Embryonic facial prominence (tissue), 1 donor: ENCODE measurements at regions not wholly inside any gene's neighbourhood (a gene's known extent, or its start where the extent isn't known, plus 50 kb on each side); places are given as distances from the start of the nearest gene placed in this dataset.

Source experiments
- DNase-seq: peaks from one replicate; pipeline ENCODE4 v3.0.0-alpha.2; 2016; ENCODE audit errors: extremely low spot score

GRCh38 chr14:27929797-27930347 lies 836.7 kb upstream of the FOXG1 start:
- DNase-seq: no peak

- no peak for DNase-seq
Measured at GRCh38 chr14:27938392-27938791, 828.2 kb upstream of the FOXG1 start.

- no peak for DNase-seq
Measured at GRCh38 chr14:27945512-27945911, 821.1 kb upstream of the FOXG1 start.

DNA sequence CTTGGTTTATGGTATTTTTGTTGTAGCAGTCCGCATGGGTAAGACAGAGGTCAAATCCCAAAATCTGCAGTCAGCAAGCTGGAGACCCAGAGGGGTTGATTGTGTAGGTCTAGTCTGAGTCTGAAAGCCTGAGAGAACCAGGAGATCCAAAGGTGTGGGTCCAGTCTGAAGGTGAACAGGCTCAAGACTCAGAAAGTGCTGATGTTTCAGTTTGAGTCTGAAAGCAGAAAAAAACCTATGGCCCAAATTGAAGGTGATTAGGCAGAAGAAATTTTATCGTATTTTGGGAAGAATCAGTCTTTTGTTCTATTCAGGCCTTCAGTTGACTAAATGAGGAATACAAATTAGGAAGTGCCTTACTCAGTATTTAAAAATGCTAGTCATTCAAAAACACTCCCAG lies 807.8 kb upstream of the FOXG1 start:
- DNase-seq: no peak

DNA sequence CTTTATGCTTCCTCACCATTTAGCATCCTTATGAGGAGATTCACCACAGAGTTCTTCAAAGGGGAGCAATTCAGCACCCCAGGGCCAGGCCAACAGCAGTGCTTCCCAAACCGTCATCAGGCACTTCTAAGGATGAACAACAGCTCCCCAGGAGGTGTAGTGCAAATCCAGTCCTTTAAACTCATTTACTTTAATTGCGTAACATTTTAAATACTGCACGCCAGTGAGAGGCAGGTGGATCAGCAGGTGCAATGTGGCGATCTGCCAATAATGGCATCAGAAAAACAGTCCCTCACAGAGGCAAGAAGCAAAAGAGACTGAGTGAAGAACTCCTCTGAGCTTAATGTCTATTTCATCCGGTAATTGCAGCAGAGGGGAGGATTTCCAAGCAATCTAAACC lies 770.9 kb upstream of the FOXG1 start:
- DNase-seq: no peak

DNA sequence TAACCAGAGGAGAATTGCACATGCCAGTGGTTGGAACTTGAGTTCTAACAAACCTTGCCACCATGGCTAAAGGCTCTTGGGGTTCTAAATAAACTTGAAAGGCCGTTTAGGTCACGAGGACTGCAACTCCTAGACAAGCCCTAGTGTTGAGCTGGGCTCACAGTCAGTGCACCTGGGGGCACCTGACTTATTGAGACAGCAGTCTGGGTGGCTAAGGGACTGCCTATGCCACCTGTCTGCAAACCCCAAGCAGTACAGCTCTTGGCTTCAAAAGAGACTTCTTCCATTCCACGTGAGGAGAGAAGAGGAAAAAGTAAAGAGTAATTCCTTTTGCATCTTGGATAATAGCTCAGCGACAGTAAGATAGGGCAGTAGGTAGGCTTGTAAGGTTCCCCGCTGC lies 765.6 kb upstream of the FOXG1 start:
- no peak for DNase-seq

GRCh38 chr14:28012629-28013415 lies 753.8 kb upstream of the FOXG1 start:
- no peak for DNase-seq

GRCh38 chr14:28020112-28020511 lies 746.5 kb upstream of the FOXG1 start:
- DNase-seq: no peak

GRCh38 chr14:28023853-28024252 lies 742.7 kb upstream of the FOXG1 start:
- DNase-seq: no peak

GRCh38 chr14:28052251-28052650 lies 714.3 kb upstream of the FOXG1 start:
- DNase-seq: no peak

- DNase-seq: no peak
Measured at GRCh38 chr14:28055008-28055407, 711.6 kb upstream of the FOXG1 start.

DNA sequence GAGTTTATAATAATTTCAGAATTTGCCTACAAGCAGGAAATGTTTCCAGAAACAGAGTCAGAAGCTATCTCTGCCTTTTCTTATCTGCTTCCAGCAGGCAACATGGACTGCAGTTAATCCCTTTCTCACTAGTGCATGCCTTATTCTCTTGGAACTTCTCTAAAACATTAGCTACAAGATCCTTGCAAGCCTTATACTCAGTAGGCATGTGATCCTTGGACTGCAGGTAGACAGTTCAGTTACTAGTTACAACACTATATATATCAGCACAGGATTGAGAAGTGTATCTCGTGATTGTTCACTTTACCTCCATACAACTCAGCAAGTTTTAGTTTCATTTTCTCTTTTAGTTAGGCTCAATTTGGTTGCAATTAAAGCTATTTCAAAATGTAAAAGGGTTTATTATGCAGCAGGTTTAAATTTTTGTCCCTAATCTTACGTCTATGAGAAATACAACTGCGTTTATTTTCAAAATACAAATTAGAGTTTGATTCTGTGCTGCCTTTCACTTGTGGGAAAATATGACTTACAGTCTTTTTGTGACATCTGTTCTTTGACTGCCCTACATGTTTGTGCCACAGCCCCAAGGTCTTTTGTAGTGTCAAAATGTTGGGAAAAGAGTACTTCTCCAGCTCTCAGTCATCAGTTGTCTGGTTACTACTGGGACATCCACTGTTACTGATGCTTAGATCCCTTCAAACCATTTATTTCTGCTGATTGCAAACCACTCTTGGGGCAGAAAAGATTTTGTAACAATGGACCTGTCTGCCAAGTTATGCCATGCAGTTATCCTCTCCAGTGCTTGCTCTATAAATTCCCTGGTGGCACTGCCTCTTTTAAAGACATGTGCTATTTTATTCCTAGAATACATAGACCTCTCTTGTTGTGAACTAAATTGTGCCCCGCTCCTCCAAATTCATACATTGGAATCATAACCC lies 709.0 kb upstream of the FOXG1 start:
- no peak for DNase-seq

- no peak for DNase-seq
Measured at GRCh38 chr14:28059254-28059653, 707.3 kb upstream of the FOXG1 start.

- no peak for DNase-seq
Measured at GRCh38 chr14:28061006-28061405, 705.6 kb upstream of the FOXG1 start.

DNA sequence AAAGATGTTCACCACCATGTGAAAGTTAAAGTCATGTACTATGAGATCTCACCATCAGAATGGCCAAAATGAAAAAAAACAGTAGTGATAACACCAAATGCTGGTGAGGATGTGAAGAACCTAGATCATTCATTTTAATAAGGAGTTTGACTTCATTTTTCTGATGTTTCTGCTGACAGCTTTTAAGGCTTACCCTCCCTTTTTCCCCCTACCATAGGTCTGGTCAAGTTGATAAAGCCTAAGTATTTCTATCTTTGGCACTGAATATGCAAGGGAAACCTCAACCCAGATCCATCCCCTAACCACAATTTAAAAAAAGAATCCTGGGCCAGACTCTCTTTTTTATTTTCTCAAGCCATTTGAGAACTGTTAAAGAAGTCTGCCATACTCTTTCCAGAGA lies 689.6 kb upstream of the FOXG1 start:
- no peak for DNase-seq

DNA sequence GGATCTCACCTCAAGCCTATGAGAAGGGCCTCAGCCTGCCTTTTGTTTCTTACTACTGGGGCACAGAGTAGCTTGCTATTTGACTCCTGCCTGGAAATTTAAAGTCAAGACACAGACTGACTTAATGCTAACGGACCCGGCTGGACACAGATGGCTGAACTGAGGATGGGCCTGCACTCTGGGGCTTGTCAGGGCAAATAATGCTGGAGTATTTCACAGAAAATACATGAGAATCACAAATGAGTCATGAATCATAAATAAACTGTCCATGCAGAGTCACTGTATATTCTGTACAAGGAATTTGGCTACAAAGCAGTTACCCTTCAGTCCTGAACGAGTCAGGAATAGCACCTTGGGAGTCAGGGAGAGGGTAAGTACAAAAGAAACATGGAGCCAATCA lies 683.2 kb upstream of the FOXG1 start:
- DNase-seq: no peak

GRCh38 chr14:28088125-28088524 lies 678.5 kb upstream of the FOXG1 start:
- no peak for DNase-seq

DNA sequence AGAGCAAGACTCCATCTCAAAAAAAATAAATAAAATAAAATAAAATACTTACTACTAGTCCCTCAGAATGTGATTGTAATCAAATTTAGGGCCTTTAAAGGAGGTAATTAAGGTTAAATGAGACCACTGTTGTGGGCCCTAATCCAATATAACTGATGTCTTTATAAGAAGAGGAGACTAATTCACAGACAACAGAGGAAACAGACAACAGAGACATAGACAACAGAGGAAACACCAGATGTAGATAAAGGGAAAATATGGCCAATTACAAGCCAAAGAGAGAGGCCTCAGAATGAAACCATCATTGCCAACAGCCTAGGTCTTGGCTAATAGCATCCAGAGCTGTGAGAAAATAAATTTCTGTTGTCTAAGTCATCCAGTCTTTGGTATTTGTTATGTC lies 669.0 kb upstream of the FOXG1 start:
- no peak for DNase-seq

- no peak for DNase-seq
Measured at GRCh38 chr14:28098856-28099255, 667.7 kb upstream of the FOXG1 start.

DNA sequence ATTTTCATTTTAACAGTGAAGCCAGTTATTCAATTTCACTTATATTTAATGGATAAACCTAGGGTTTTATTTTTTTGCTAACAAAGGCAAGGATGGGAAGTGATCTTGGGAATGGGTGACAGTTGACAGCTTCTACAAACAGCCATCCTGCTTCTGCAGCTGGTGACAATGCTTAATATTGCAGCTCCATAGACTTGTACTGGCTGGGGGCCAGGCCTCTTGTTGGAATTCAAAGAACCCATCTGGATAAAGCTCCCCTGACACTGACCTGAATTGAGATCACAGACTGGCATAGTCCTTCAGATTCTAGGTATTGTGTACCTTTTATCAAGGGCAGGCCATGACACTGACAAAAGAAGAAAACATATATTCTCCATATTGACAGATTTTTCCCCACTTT lies 664.6 kb upstream of the FOXG1 start:
- DNase-seq: no peak

DNA sequence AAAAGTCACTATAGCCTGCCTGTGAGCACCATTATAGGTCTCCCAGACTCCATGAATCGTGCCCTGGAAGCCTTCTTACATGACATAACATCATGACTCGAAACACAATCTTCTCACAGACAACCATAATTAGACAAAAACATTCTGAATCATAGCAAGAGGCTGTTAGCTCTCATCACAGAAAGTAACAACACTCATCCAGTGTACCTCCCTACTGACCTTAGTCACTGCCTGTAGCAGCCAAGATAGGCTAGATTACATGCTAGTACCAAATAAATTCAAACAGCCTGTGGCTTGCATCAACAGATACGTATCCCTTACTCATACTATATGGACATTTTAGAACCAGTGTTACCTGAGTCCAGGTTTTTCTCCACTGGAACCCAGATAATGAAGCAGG lies 663.8 kb upstream of the FOXG1 start:
- no peak for DNase-seq

DNA sequence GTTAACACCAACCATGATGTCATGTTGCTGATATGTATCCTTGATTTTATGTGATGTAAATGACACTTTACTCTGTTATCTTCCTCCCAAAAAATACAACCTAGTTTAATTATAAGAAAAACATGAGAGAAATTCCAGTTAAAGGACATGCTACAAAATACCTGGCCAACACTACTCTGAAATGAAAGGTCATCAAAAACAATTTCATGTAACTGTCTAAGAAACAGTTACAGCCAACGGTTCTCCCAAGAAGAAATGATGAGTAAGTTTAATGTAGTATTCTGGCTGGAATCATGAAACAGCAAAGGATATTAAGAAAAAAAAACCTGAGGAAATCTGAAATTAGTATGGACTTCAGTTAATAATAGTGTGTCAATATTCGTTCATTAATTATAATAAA lies 653.3 kb upstream of the FOXG1 start:
- no peak for DNase-seq

DNA sequence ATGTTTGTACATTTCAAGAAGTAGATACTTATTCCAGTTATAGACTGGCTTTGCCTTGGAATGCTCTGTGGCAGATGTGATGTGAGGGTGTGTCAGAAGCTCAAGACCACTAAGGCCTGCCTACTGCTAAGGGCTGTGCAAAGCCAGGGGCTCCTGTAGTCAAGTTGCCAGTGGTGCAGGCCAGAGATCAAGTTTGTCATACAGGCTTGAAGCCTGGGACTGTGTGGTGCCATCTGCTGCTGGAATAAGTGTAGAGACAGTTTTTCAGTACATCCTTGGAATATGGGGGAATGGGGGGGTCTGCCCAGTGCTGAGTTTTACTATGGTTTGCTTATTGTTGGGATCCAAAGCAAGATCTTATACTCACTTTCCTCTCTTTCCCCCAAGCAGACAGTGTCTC lies 649.9 kb upstream of the FOXG1 start:
- no peak for DNase-seq
